Spleen (tissue), 7 donors: ENCODE measurements at regions not wholly inside any gene's neighbourhood (a gene's known extent, or its start where the extent isn't known, plus 50 kb on each side); places are given as distances from the start of the nearest gene placed in this dataset.

Experiments
- CTCF ChIP-seq, 11 experiments: fragments of 200-600 bp in 7 of 11; fragments of 450-650 bp in 4 of 11; sonication (generic) in 4 of 11; IDR thresholded peaks in 8 of 11; conservative IDR thresholded peaks in 3 of 11; 1 replicate in 7 of 11; 2 replicates in 4 of 11; pipeline versions ENCODE4 v1.4.0 to v1.8.0; 2016 to 2021; ENCODE audit warnings: antibody characterized with exemption in 11 of 11, inconsistent platforms in 4 of 11, mild to moderate bottlenecking in 1 of 11
- POLR2A ChIP-seq, 3 donors: fragments of 450-650 bp; IDR thresholded peaks; one replicate each; pipeline ENCODE4 v1.5.1; 2017; ENCODE audit warnings: antibody characterized with exemption in 3 of 3, mild to moderate bottlenecking in 1 of 3
- POLR2AphosphoS5 ChIP-seq, 3 donors: sonication (generic); formaldehyde crosslinking; IDR thresholded peaks; one replicate each; pipeline ENCODE4 v1.5.1; 2017; ENCODE audit warnings: antibody characterized with exemption in 3 of 3
- donor health status: DM: no; HTN: no; CAD: no; lungs with moderate emphysema.
- donor health status: DM: no; HTN: no; CAD: no.
- donor health status: DM: no; HTN: no; CAD: no.

GRCh38 chr15:81789403-81789802 lies 256.4 kb downstream of the MEX3B start:
- no peak for TF ChIP-seq CTCF (IDR thresholded peaks at IDR 0.05 in 8 of 11, conservative IDR thresholded peaks at IDR 0.05 in 3 of 11)
- TF ChIP-seq POLR2AphosphoS5 (IDR thresholded peaks at IDR 0.05), result no peak
- no peak for TF ChIP-seq POLR2A (IDR thresholded peaks at IDR 0.05)
